Colonic mucosa (tissue), 4 donors: ENCODE measurements at regions not wholly inside any gene's neighbourhood (a gene's known extent, or its start where the extent isn't known, plus 50 kb on each side); places are given as distances from the start of the nearest gene placed in this dataset.

Experiments
- DNase-seq: peaks from one replicate; pipeline ENCODE4 v3.0.0-alpha.2; 2020
- H3K27ac ChIP-seq: fragments of 200-600 bp; one replicate; pipeline ENCODE4 v1.8.0; 2021
- H3K27me3 ChIP-seq: fragments of 200-600 bp; one replicate; pipeline ENCODE4 v1.8.0; 2021
- H3K36me3 ChIP-seq: fragments of 200-600 bp; one replicate; pipeline ENCODE4 v1.8.0; 2021
- H3K4me1 ChIP-seq: fragments of 200-600 bp; one replicate; pipeline ENCODE4 v1.8.0; 2021; ENCODE audit warnings: mild to moderate bottlenecking
- H3K4me3 ChIP-seq: fragments of 200-600 bp; one replicate; pipeline ENCODE4 v1.8.0; 2021
- H3K9ac ChIP-seq, 2 donors: one replicate each; pipeline ENCODE4 v1.7.0; 2013; ENCODE audit warnings: control low read depth in 2 of 2, low read depth in 2 of 2, low read length in 2 of 2
- H3K9me3 ChIP-seq: fragments of 200-600 bp; one replicate; pipeline ENCODE4 v1.8.0; 2021
- intact Hi-C: fragments of 100-400 bp; cut with DNase I; formaldehyde crosslinking; loops from one replicate; pipeline ENCODE4 v1.14.1; 2022
- TF ChIP-seq, protein P1 (sequence below): fragments of 200-600 bp; IDR thresholded peaks from one replicate; pipeline ENCODE4 v1.8.0; 2022; ENCODE audit warnings: antibody characterized with exemption, mild to moderate bottlenecking
- donor health status: healthy.
- donor health status: DM: no; HTN: no; CAD: no.
- donor health status: DM: no; HTN: no; CAD: no.

DNA sequence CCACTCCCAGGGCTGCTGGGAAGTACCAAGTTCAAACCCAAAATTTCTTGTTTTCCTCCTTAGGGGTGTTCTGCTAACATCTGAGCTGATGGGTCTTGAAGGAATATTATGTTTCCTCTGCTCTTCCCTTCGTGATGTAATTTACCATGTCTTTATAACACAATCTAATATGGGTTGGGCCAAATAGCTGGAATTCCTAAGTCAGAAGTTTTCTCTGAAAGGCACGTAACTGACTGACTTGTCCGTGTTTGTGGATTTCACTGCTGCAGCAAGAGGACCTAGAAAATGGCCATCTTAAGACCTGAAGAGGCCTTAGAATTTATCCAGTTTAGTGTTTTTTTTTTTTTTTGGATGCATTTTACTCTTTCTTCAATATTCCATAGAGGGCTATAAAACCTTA, 256.7 kb downstream of the DCDC2C start:
- H3K27ac ChIP-seq = no peak overlapping the region
- no peaks in the 10 kb centered on the region for H3K27me3 ChIP-seq
- H3K4me3 ChIP-seq = no peak overlapping the region
- TF ChIP-seq, protein P1, sequence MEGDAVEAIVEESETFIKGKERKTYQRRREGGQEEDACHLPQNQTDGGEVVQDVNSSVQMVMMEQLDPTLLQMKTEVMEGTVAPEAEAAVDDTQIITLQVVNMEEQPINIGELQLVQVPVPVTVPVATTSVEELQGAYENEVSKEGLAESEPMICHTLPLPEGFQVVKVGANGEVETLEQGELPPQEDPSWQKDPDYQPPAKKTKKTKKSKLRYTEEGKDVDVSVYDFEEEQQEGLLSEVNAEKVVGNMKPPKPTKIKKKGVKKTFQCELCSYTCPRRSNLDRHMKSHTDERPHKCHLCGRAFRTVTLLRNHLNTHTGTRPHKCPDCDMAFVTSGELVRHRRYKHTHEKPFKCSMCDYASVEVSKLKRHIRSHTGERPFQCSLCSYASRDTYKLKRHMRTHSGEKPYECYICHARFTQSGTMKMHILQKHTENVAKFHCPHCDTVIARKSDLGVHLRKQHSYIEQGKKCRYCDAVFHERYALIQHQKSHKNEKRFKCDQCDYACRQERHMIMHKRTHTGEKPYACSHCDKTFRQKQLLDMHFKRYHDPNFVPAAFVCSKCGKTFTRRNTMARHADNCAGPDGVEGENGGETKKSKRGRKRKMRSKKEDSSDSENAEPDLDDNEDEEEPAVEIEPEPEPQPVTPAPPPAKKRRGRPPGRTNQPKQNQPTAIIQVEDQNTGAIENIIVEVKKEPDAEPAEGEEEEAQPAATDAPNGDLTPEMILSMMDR = no peak
- H3K4me1 ChIP-seq = no peaks in the 10 kb centered on the region
- DNase-seq = no peak
- H3K9ac ChIP-seq = no peak overlapping the region
- intact Hi-C loops = no loop called here
- no peaks in the 10 kb centered on the region for H3K36me3 ChIP-seq
- H3K9me3 ChIP-seq = no peaks in the 10 kb centered on the region

DNA sequence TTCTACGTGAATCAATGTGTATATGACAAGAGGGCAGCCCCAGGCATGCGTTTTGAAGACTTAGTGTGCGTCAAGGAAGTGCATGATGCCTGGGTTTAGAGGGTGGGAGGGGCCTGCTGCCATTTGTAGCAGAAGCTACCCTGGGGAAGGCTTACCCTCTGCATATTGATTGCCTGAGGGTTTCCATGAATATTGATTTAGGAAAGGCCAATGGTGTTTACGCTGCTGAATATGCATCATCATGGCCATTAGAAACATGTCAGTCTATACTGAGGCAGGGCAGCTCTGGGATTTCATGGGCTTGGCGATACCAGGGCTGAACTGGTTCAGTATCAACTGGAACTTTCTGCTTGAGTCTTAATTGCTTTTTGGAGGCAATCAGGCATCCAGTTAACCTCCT, 259.3 kb downstream of the DCDC2C start:
- intact Hi-C loops = no loop called here
- TF ChIP-seq, protein P1 = no peak
- no peak overlapping the region for H3K4me3 ChIP-seq
- H3K27me3 ChIP-seq = no peaks in the 10 kb centered on the region
- H3K36me3 ChIP-seq = no peaks in the 10 kb centered on the region
- H3K9me3 ChIP-seq = no peaks in the 10 kb centered on the region
- no peak overlapping the region for H3K27ac ChIP-seq
- H3K4me1 ChIP-seq = no peaks in the 10 kb centered on the region
- DNase-seq = no peak
- no peak overlapping the region for H3K9ac ChIP-seq

DNA sequence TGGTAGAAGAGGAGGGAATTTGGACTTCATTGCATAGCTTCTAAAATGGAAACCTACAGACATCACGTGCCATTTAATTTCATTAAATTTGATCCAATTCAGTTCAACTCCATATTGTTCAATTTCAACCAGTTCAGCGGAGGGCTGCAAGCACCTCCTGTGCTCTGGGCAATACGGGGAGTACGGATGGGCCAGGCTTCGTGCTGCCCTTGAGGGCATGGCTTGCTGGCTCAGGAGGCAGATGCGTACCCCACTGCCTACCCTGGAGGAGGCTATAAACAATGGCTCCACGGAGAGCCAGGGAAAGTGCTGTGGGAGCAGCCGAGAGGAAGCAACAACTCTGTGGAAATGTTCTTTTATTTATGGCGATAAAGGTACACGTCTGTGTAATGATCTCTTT, 261.8 kb downstream of the DCDC2C start:
- intact Hi-C loops = no loop called here
- no peak overlapping the region for H3K9ac ChIP-seq
- H3K27ac ChIP-seq = no peak overlapping the region
- DNase-seq = no peak
- no peak overlapping the region for H3K4me3 ChIP-seq
- H3K4me1 ChIP-seq = no peaks in the 10 kb centered on the region
- no peaks in the 10 kb centered on the region for H3K36me3 ChIP-seq
- TF ChIP-seq, protein P1 = no peak
- H3K27me3 ChIP-seq = no peaks in the 10 kb centered on the region
- no peaks in the 10 kb centered on the region for H3K9me3 ChIP-seq

DNA sequence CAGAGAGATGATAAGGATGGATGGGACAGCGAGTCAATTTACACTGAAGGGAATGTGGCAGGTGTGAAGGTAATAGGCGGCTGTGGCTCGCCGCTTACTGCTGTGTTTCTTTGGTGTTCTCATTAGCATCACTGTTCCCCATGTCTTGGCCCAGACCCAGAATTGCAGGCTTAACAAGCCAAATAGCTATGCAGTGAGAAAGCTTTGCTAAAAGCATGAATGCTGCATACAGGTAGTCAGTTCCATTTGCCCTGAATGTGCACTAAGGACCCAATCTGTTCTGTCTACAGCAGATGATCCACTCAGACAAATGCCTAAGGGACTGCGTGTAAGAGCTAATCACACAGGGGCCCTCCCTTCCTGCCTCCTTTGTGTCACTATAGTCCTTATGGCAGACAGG, 262.6 kb downstream of the DCDC2C start:
- TF ChIP-seq, protein P1 = no peak
- Histone ChIP-seq H3K9me3 (no peaks in the 10 kb centered on the region), H3K27ac (no peak overlapping the region), H3K4me1 (no peaks in the 10 kb centered on the region), H3K4me3 (no peak overlapping the region), H3K27me3 (no peaks in the 10 kb centered on the region), H3K36me3 (no peaks in the 10 kb centered on the region), H3K9ac (no peak overlapping the region)
- no peak for DNase-seq
- intact Hi-C loops = no loop called here

DNA sequence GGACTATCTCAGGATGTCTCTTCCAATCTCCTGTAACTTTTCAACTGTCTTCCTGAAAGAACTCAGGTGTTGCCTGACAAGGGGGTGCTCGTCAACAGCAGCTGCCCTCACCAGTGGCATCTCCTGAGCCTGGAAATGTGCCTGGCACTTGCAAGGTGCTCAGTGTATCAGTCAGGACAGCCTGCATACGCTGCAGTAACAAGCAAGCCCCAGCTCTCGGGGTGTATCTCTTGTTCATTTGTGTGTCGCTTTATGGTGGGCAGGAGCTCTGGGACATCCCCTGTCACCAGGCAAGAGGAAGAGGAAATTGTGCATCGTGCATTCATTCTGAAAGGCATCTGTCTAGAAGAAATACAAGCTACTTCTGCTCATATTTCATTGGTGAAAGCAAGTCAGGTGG, 263.1 kb downstream of the DCDC2C start:
- intact Hi-C loops = no loop called here
- Histone ChIP-seq H3K27ac (no peak overlapping the region), H3K36me3 (no peaks in the 10 kb centered on the region), H3K9ac (no peak overlapping the region), H3K4me3 (no peak overlapping the region), H3K4me1 (no peaks in the 10 kb centered on the region), H3K27me3 (no peaks in the 10 kb centered on the region), H3K9me3 (no peaks in the 10 kb centered on the region)
- TF ChIP-seq, protein P1 = no peak
- DNase-seq = no peak

DNA sequence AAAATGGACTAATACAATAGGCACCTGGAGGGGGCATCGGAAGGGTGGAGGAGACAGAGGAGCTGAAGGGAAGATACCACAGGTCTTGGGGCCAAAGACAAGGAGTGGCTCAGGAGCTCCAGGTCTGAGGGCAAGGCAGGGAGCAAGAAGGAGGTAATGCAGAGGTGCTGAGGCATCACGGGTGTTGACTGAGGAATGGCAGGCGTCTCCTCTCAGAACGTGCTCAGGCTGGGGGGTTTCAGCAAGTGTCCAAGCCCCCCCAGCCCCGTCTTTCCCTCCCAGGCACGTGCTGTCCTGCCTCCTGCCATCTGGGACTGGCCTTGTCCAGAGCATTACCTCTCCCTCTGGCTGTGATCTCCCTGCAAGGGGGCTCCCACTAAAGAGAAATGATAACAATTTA, 265.4 kb downstream of the DCDC2C start:
- DNase-seq = no peak
- Histone ChIP-seq H3K9ac (no peak overlapping the region), H3K36me3 (no peaks in the 10 kb centered on the region), H3K4me1 (no peaks in the 10 kb centered on the region), H3K4me3 (no peak overlapping the region), H3K27me3 (no peaks in the 10 kb centered on the region), H3K9me3 (no peaks in the 10 kb centered on the region), H3K27ac (no peak overlapping the region)
- intact Hi-C loops = no loop called here
- TF ChIP-seq, protein P1 = no peak
